ENCODE measurements at regions not wholly inside any gene's neighbourhood (a gene's known extent, or its start where the extent isn't known, plus 50 kb on each side); places are given as distances from the start of the nearest gene placed in this dataset.

GRCh38 chr10:56522166-56522565, 161.1 kb upstream of the ZWINT start:
- H3K9me3 ChIP-seq, result no peaks in the 10 kb centered on the region
- H3K27me3 ChIP-seq, result no peaks in the 10 kb centered on the region
- no peak for DNase-seq
- no peak overlapping the region for H3K4me3 ChIP-seq
- no peak for TF ChIP-seq CTCF (IDR thresholded peaks at IDR 0.05)
- no peak overlapping the region for H3K27ac ChIP-seq
- H3K4me1 ChIP-seq, result no peaks in the 10 kb centered on the region
- H3K9ac ChIP-seq (ENCODE audit: low read depth in 2 of 2, low read length in 2 of 2), result no peak overlapping the region
- intact Hi-C loops (cut with DNase I), result no loop called here
- no peaks in the 10 kb centered on the region for H3K36me3 ChIP-seq

GRCh38 chr10:56508562-56508961, 147.5 kb upstream of the ZWINT start:
- Histone ChIP-seq H3K27ac (no peak overlapping the region), H3K36me3 (no peaks in the 10 kb centered on the region), H3K9ac (ENCODE audit: low read depth in 2 of 2, low read length in 2 of 2) (no peak overlapping the region), H3K9me3 (no peaks in the 10 kb centered on the region), H3K4me1 (no peaks in the 10 kb centered on the region), H3K4me3 (no peak overlapping the region), H3K27me3 (no peaks in the 10 kb centered on the region)
- no peak for DNase-seq
- intact Hi-C loops (cut with DNase I), result no loop called here
- no peak for TF ChIP-seq CTCF (IDR thresholded peaks at IDR 0.05)

GRCh38 chr10:56507033-56507432, 146.0 kb upstream of the ZWINT start:
- no peak for TF ChIP-seq CTCF (IDR thresholded peaks at IDR 0.05)
- no peak overlapping the region for H3K4me3 ChIP-seq
- no peak overlapping the region for H3K27ac ChIP-seq
- no peaks in the 10 kb centered on the region for H3K9me3 ChIP-seq
- no peaks in the 10 kb centered on the region for H3K36me3 ChIP-seq
- no peak for DNase-seq
- intact Hi-C loops (cut with DNase I), result no loop called here
- no peaks in the 10 kb centered on the region for H3K27me3 ChIP-seq
- no peaks in the 10 kb centered on the region for H3K4me1 ChIP-seq
- H3K9ac ChIP-seq (ENCODE audit: low read depth in 2 of 2, low read length in 2 of 2), result no peak overlapping the region

GRCh38 chr10:56505555-56505954, 144.5 kb upstream of the ZWINT start:
- Histone ChIP-seq H3K9ac (ENCODE audit: low read depth in 2 of 2, low read length in 2 of 2) (no peak overlapping the region), H3K9me3 (no peaks in the 10 kb centered on the region), H3K36me3 (no peaks in the 10 kb centered on the region), H3K4me1 (no peaks in the 10 kb centered on the region), H3K27ac (no peak overlapping the region), H3K4me3 (no peak overlapping the region), H3K27me3 (no peaks in the 10 kb centered on the region)
- intact Hi-C loops (cut with DNase I), result no loop called here
- no peak for DNase-seq
- TF ChIP-seq CTCF (IDR thresholded peaks at IDR 0.05), result no peak

GRCh38 chr10:56496186-56496486, 135.1 kb upstream of the ZWINT start:
- Histone ChIP-seq H3K9ac (ENCODE audit: low read depth in 2 of 2, low read length in 2 of 2) (no peak overlapping the region), H3K9me3 (no peaks in the 10 kb centered on the region), H3K4me3 (no peak overlapping the region), H3K27me3 (no peaks in the 10 kb centered on the region), H3K4me1 (no peaks in the 10 kb centered on the region), H3K36me3 (no peaks in the 10 kb centered on the region), H3K27ac (no peak overlapping the region)
- no peak for TF ChIP-seq CTCF (IDR thresholded peaks at IDR 0.05)
- DNase-seq, result no peak
- intact Hi-C loops (cut with DNase I), result no loop called here

- Histone ChIP-seq H3K9ac (ENCODE audit: low read depth in 2 of 2, low read length in 2 of 2) (no peak overlapping the region), H3K27ac (no peak overlapping the region), H3K27me3 (no peaks in the 10 kb centered on the region), H3K9me3 (no peaks in the 10 kb centered on the region), H3K36me3 (no peaks in the 10 kb centered on the region), H3K4me3 (no peak overlapping the region), H3K4me1 (no peaks in the 10 kb centered on the region)
- no peak for DNase-seq
- TF ChIP-seq CTCF (IDR thresholded peaks at IDR 0.05), result no peak
- intact Hi-C loops (cut with DNase I), result no loop called here
These were observed 126.7 kb upstream of the ZWINT start for GRCh38 chr10:56487746-56488145.
